ENCODE measurements at regions not wholly inside any gene's neighbourhood (a gene's known extent, or its start where the extent isn't known, plus 50 kb on each side); places are given as distances from the start of the nearest gene placed in this dataset.

DNA sequence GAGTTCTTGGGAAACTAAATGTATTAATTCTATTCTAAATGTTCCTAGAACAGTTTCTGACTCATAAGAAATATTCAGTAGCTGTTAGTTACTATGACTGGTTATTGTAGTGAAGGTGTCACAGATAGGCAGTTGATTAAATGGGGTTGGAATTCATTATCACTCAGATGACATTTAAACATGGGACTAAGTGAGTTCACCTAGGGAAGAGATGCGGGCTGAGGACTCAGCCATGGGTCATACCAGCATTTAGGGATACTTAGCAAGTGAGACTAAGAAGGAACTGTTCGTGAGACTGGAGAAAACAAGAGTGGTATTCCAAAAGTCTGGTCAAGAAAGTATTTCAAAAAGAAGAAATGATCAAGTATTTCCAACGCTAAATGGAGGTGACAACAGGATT is 125.1 kb upstream of the ADGRL4 start:
- DNase-seq (no peak), ATAC-seq (no peak)
- intact Hi-C loops (cut with DNase I, micrococcal nuclease): no loop called here

DNA sequence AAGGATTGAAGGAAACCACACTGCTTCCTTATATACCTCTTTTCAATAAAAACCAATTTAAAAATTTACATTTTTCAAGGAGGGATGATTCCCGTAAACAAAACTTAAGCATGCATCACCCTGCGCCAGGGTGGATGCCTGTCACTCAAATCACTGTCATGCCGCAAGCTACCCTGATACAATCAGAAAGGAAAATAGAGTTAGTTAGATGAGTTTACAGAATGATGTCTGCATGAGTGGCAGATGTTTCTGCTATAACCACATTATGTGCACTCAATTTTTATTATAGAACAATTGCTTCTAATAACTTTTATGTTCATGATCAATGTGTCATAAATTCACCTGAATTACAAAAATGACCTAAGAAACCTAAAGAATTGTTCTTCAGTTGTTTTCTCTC is 123.4 kb upstream of the ADGRL4 start:
- ATAC-seq (no peak), DNase-seq (no peak)
- intact Hi-C loops (cut with DNase I, micrococcal nuclease): no loop called here

DNA sequence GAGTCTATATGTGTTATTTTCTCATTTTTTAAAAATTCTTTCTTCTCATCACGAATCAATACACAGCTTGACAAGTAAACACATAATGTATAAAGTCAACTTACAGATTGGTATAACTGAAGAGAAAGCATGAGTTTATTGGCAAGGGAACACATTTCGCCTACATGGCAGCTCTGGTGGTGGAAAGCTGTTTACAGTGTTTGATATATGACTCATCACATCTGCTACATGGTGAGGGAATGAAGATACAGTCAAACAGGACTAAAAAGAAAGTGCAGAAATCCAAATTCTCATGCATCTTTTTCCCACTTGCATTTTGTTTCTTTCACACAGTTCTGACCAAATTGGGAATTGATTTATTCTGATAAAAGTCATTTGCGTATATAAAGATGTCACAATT is 122.2 kb upstream of the ADGRL4 start:
- DNase-seq (no peak), ATAC-seq (no peak)
- intact Hi-C loops (cut with DNase I, micrococcal nuclease): no loop called here

DNA sequence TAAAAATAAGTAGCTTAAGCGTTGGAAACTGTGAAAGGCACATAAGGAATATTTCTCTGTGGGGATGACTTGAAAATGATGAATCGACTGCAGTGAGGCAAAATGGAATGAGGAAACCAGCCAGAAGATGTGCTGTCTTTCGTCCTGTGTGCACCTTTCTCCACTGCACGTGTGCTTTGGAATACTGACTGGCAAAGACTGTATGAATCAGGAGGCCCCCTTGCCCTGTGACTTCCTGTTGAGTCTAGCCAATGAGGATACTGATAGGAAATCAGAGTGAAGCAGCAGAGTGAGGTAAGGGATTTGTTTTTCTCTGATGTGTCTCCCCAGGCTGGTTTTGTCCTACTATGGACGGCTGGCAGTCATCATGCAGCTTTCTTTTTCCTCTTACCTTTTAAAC is 118.2 kb upstream of the ADGRL4 start:
- no peak for ATAC-seq
- no peak for DNase-seq
- intact Hi-C loops (cut with DNase I, micrococcal nuclease): no loop called here

DNA sequence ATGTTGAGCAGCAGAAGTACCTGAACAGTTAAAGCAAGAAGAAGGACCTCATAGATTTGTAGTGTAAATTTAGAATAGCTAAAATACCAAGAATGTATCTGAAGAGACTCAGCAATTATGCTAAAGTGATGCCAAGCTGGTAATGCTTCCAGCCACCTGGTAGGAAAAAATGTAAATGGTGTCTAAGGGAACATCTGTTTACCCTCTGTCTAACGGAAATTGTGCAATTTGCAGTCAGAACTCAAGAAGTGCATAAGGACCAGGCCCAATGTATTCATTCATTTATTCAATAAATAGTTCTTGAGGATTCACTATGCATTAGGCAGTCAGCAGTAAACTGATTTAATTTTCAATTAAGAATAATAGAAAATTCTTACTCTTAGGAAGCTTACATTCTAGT is 116.0 kb upstream of the ADGRL4 start:
- DNase-seq (no peak), ATAC-seq (no peak)
- intact Hi-C loops (cut with DNase I, micrococcal nuclease): no loop called here

DNA sequence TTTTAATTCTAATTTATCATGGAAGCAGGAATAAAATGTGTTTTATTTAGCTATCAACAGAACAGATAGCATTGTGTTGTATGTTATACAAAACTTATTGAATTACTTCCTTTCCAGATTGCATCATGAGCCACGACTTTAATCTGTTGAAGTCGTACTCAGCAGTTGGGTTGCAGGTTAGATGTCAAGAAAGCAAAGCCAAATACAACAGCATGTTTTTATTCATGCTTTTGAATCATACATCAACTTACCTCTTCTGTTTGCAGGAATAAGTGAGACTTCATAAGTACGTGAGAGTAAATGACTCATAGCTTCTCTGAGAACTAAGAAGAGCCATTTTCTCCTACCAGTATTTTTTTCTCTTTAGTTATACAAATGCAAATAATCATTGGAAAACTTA is 110.8 kb upstream of the ADGRL4 start:
- intact Hi-C loops (cut with DNase I, micrococcal nuclease): no loop called here
- ATAC-seq (no peak), DNase-seq (no peak)

DNA sequence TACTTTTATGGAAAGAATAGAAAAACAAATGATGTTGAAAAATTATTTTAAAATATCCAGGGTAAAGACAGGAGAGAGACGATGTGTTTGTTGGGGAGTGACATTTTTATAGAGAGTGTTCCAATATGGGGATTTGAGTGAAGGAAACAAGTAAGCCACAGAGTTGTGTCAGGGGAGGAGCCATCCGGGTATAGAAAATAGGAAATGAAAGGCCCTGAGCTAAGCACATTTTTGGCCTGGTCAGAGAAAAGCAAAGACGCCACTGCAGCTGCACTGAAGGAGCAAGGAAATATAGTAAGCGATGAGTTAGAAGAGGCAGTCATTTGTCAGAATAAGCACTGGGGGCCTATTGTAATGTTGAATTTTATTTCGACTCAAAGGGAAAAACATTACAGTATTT is 107.3 kb upstream of the ADGRL4 start:
- no peak for ATAC-seq
- no peak for DNase-seq
- intact Hi-C loops (cut with DNase I, micrococcal nuclease): no loop called here

DNA sequence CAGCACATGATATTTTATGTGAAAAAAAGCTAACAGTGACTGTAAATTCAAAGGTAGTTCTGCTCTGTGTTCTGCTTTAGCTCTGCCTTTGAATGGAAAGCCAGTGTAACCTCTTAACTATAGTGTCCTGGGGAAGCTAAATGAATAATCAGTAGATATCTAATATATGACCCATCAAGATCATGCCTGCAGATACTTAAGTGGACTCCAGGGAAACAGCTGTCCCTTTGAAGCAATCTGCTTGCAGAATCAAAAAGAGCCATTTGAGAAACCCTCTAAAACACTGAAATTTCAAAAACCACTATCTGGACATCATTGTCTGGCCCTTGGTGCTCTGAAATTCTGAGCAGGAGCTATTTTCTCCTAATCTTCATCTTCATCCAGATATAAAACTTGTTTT is 104.2 kb upstream of the ADGRL4 start:
- intact Hi-C loops (cut with DNase I, micrococcal nuclease): no loop called here
- no peak for ATAC-seq
- no peak for DNase-seq

DNA sequence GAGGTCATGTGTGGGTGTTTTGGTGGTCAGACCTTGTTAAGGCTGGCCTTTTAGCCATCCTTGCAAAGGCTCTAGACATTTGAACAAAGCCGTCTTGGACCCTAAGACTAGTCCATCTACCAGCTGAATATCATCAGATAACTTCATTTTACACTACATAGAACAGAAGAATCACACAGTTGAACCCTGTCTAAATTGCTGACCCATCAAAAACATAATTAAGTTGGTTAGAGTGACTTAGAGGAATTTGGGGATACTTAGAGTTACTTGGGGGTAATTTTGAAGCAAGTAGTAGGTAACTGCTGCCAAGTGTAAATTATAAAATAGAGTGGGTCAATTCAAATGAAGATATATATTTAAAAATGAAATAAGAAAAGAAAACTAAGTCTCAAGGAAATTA is 102.9 kb upstream of the ADGRL4 start:
- DNase-seq: no peak
- intact Hi-C loops (cut with DNase I, micrococcal nuclease): no loop called here

DNA sequence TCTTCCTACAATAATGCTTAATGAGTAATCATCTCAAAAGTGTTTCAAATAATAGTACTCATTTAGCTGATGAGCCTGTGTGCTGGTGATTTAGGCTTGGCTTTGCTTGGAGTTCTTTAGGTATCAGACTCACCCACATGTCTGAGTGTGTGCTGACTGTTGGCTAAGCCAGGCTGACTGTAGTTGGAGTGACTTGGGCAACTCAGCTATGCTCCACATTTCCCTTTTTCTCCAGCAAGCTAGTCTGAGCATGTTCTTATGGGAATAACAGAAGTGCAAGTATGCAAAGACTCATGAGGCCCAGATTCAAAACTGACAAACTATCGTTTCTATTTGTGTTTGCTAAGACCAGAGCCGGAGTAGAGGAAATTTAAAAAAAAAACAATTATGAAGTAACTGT is 99.0 kb upstream of the ADGRL4 start:
- no peak for DNase-seq
- no peak for ATAC-seq
- intact Hi-C loops (cut with DNase I, micrococcal nuclease): no loop called here

More for the DNA sequence above, 102.9 kb upstream of the ADGRL4 start:
- ATAC-seq: no peak

DNA sequence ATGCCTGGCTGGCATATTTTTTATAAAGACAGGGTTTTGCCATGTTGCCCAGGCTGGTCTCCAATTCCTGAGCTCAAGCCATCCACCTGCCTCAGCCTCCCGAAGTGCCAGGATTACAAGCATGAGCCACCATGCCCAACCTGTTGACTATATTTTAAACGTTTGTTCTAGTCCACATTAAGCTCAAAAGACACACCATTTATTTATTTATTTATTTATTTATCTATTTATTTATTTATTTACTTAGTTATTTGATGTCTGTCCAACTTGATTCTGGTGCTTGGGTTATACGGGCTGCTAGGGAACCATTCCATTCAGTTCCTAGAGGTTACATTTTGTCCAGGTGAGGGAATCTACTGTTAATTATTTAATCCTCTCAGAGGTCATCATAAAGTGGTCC is 98.1 kb upstream of the ADGRL4 start:
- DNase-seq (no peak), ATAC-seq (no peak)
- intact Hi-C loops (cut with DNase I, micrococcal nuclease): no loop called here

DNA sequence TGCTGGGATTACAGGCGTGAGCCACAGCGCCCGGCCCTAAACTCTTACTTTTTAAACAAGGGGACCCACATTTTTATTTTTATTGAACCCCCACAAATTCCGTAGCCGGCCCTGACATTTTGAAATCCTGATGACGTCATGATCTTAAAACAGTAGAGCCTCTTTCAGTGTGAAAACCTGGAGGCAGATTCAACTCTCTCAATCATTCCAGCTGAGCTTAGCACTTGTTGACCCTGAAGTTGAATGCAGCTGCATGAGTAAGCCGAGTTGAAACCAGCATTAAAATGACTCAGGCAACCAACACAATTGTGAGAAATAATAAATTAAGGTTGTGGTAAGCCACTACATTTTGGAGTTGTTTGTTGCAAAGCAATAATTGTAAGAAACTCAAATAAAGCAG is 93.9 kb upstream of the ADGRL4 start:
- no peak for DNase-seq

DNA sequence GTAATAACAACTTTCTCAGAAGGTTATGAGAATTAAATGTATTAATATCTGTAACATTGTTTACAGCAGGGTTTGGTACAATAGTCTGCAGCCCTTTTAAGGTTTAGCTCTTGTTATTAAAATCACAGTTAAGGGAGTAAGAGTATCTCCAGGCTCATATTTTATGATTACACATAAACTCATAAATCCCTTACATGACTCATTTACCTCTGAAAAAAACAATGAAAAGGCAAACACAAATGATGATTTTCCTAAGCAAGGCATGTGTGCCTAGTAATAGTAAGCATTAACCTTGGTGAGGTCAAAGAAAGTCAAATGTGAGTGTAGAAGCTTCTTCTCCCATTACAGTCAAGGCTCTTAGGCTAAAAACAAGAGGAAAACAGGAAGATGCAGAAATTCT is 84.5 kb upstream of the ADGRL4 start:
- no peak for DNase-seq
- intact Hi-C loops (cut with DNase I, micrococcal nuclease): no loop called here
- ATAC-seq: no peak

More for the DNA sequence above, 93.9 kb upstream of the ADGRL4 start:
- ATAC-seq: no peak
- intact Hi-C loops (cut with DNase I, micrococcal nuclease): no loop called here

DNA sequence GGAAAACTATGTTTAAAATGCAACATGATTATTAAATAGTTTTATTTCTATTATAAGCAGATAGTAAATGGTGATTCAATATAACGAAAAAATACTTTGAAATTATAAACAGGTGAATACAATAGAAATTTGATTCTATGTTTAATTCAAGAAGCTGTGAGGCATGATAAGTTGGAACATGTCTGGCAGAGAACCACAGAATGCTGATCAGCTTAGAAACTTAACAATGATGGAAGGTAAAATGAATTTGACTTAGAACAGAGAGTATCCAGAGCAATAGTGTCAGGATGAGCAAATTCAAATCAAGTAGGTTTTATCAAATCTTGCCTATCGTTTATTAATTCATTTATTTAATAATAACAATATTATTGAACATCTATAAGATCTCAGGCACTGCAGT is 83.4 kb upstream of the ADGRL4 start:
- ATAC-seq (no peak), DNase-seq (no peak)
- intact Hi-C loops (cut with DNase I, micrococcal nuclease): no loop called here

DNA sequence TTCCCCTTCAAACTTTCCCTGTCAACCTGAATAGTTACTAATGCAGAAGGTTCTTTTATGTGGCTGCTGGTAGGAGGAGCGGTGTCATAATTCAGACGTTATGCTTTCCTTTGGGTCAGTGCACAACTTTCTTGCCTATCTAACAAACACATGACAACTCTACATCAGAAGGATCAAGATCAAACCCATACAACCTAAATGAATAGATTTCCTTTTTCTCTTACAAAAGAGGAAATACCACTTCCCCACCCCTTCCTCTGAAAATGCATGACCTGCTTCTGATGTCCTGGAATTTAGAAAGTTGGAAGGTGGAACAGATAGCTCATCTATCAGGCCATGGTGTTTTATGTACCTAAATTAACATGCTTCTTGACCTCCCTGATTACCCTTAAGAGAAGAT is 75.7 kb upstream of the ADGRL4 start:
- intact Hi-C loops (cut with DNase I, micrococcal nuclease): no loop called here
- DNase-seq (no peak), ATAC-seq (no peak)

DNA sequence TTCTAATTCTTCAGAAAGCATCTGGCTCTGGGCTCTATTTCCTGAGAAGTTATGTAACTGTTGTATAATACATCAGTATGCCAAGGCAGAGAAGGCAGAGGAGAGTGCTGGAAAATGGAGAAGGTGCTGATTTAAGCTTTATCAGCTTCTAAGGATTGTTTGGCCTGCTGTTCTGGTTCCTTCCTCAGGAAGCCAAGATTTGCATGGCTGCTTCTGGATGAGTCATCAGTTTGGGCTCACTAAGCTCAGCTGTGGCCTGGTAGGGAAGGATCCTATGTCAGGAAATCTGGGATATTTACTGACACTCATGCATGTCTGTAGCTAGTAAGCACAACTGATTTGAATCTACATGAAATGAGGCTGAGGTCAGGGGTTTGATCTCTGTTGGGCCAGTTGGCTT is 73.2 kb upstream of the ADGRL4 start:
- ATAC-seq: no peak
- intact Hi-C loops (cut with DNase I, micrococcal nuclease): no loop called here
- DNase-seq: no peak

DNA sequence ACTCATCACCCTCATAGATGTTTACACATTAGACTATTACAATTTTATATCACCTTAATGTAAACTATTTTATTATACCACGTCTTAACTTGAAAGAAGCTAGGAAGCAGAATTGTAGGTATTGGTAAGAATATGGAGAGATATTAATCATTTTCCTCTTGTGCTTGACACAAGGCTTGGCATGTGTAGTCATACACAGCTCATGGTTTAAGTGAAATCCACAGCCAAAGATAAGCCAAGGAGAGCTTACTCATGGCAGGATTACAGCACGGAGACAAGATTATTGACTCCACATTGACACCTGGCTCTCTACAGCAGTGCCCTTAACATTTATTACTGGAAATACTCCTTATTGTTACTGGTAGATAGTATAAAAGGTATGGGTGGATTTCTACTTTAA is 68.4 kb upstream of the ADGRL4 start:
- no peak for DNase-seq
- no peak for ATAC-seq
- intact Hi-C loops (cut with DNase I, micrococcal nuclease): no loop called here

DNA sequence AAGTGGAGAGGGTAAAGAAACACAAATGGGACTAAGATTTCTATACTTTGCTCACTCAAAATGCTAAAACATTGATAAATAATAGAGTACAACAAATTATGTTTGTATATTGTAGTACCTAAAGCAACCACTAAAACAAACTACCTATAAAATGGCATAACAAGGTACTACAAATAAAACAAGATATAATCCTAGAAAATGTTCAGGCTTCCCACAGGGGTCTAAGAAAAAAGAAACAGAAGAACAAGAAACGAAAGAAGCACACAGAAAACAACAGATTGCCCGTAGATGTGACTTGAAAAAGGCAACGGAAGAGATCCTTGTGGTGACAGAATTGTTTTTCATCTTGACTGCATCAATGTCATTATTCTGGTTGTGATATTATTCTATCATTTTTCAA is 63.3 kb upstream of the ADGRL4 start:
- ATAC-seq (no peak), DNase-seq (no peak)
- intact Hi-C loops (cut with DNase I, micrococcal nuclease): no loop called here

DNA sequence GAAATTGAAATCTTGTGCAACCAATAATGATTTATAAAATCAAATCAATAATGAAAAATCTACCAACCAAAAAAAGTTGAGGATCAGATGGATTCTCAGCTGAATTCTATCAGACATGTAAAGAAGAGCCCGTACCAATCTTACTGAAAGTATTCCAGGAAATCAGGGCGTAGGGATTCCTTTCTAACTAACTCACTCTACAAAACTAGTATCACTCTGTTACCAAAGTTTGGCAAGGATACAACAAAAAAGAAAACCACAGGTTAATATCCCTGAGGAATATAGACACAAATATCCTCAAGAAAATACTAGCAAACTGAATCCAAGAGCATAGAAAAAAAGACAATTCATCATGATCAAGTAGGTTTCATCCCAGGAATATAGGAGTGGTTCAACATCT is 52.8 kb upstream of the ADGRL4 start:
- intact Hi-C loops (cut with DNase I, micrococcal nuclease): no loop called here

More for the DNA sequence above, 52.8 kb upstream of the ADGRL4 start:
- no peak for ATAC-seq
- DNase-seq: no peak

All from left colon (tissue), 2 donors.